ENCODE measurements at regions not wholly inside any gene's neighbourhood (a gene's known extent, or its start where the extent isn't known, plus 50 kb on each side); places are given as distances from the start of the nearest gene placed in this dataset.

DNA sequence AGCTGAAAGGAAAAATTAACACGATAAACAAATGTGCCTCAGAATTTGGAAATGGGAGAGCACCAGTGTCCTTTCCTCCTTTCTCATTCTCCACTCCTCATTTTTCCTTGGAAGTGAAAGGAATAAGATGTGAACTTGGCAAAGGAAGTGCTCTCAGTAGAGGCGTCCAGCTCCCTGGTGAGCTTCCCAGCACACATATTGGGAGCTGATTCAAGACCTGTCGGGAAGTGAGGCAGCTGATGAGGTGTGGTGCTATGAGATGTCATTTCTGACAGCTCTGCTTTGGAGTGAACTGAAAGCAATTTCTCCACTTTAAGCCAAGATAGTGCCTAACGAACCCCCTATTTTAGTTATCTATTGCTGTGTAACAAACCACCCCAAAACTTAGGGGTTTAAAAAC, 238.5 kb upstream of the IRX3 start:
- Histone ChIP-seq H3K4me3 (ENCODE audit: low read depth, low read length) (no peak overlapping the region), H2AFZ (ENCODE audit: low read length, unreplicated experiment) (no peak overlapping the region), H3K27me3 (ENCODE audit: insufficient read depth, low read length) (no peaks in the 10 kb centered on the region), H3K4me1 (ENCODE audit: control insufficient read depth, insufficient read depth, low read length, unreplicated experiment) (no peaks in the 10 kb centered on the region), H3K79me2 (ENCODE audit: control insufficient read depth, insufficient read depth, low read length, unreplicated experiment) (no peaks in the 10 kb centered on the region), H3K36me3 (ENCODE audit: insufficient read depth, low read length) (no peaks in the 10 kb centered on the region), H3K27ac (ENCODE audit: low read depth, low read length) (no peak overlapping the region)

DNA sequence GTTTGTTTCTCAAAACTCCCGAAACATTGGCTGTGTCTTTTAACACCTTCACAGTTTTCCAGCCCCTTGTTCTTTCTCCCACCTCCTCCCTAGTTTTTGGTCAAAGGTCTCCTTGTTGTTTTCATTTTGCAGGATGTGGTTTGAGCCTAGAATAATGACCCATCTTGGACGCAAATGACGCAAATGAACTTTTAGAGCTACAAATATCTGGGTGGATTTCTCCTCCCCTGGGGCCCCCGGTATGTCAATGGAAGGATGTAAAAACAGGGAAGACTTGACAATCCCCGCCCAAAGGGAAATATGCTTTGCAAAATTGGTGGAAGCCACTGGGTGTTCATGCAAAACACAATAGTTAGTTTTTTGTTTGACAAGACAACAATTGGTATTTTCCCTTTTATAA, 236.0 kb upstream of the IRX3 start:
- H3K4me3 ChIP-seq (ENCODE audit: low read depth, low read length), result no peak overlapping the region
- no peaks in the 10 kb centered on the region for H3K36me3 ChIP-seq (ENCODE audit: insufficient read depth, low read length)
- no peaks in the 10 kb centered on the region for H3K79me2 ChIP-seq (ENCODE audit: control insufficient read depth, insufficient read depth, low read length, unreplicated experiment)
- no peak overlapping the region for H2AFZ ChIP-seq (ENCODE audit: low read length, unreplicated experiment)
- no peaks in the 10 kb centered on the region for H3K27me3 ChIP-seq (ENCODE audit: insufficient read depth, low read length)
- no peak overlapping the region for H3K27ac ChIP-seq (ENCODE audit: low read depth, low read length)
- no peaks in the 10 kb centered on the region for H3K4me1 ChIP-seq (ENCODE audit: control insufficient read depth, insufficient read depth, low read length, unreplicated experiment)

DNA sequence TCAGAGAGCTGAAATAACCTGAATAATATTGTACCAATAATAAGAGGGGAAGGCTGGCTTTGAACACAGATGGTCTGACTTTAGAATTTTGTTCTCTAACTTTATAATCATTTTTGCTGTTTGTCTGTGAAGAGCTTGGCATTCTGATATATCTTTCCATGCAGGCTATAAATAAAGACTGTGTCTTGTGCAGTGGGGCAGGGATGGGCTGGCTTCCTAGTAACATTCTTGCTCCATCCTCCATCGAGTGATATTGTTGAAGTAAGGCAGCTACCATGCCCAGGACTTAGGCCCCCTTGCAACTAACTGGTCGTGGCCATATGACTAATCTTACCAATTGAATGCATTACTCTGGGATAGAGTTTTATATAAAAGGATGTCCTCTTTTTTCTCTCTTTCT, 234.7 kb upstream of the IRX3 start:
- Histone ChIP-seq H3K27ac (ENCODE audit: low read depth, low read length) (no peak overlapping the region), H3K4me3 (ENCODE audit: low read depth, low read length) (no peak overlapping the region), H3K4me1 (ENCODE audit: control insufficient read depth, insufficient read depth, low read length, unreplicated experiment) (no peaks in the 10 kb centered on the region), H2AFZ (ENCODE audit: low read length, unreplicated experiment) (no peak overlapping the region), H3K79me2 (ENCODE audit: control insufficient read depth, insufficient read depth, low read length, unreplicated experiment) (no peaks in the 10 kb centered on the region), H3K27me3 (ENCODE audit: insufficient read depth, low read length) (no peaks in the 10 kb centered on the region), H3K36me3 (ENCODE audit: insufficient read depth, low read length) (no peaks in the 10 kb centered on the region)

DNA sequence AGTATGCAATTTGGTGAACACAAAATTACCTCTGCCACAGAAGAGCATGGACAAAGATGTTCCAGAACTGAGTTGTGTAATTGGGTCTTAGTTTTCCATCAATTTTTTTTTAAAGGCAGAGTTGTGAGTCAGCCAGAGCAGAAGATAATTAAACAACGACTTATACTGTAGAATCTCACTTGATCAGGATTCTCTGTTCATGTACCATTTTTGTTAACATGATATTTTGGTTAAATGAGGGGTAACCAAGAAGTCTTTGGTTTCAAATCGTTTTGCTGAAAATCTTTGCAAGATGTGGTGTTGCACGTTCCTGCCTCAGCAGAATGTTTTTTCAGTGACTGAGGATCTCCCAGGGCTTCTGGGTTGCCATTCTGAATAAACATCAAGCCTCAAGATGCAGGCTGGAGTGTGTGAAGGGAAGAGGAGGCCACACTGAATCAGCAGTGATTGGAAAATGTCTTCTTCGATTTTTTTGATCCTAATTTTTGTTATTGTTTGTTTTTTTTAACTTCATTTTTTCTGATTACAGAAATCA, 232.6 kb upstream of the IRX3 start:
- no peak overlapping the region for H2AFZ ChIP-seq (ENCODE audit: low read length, unreplicated experiment)
- H3K27ac ChIP-seq (ENCODE audit: low read depth, low read length), result no peak overlapping the region
- H3K4me1 ChIP-seq (ENCODE audit: control insufficient read depth, insufficient read depth, low read length, unreplicated experiment), result no peaks in the 10 kb centered on the region
- no peaks in the 10 kb centered on the region for H3K27me3 ChIP-seq (ENCODE audit: insufficient read depth, low read length)
- H3K4me3 ChIP-seq (ENCODE audit: low read depth, low read length), result no peak overlapping the region
- H3K79me2 ChIP-seq (ENCODE audit: control insufficient read depth, insufficient read depth, low read length, unreplicated experiment), result no peaks in the 10 kb centered on the region
- H3K36me3 ChIP-seq (ENCODE audit: insufficient read depth, low read length), result no peaks in the 10 kb centered on the region

DNA sequence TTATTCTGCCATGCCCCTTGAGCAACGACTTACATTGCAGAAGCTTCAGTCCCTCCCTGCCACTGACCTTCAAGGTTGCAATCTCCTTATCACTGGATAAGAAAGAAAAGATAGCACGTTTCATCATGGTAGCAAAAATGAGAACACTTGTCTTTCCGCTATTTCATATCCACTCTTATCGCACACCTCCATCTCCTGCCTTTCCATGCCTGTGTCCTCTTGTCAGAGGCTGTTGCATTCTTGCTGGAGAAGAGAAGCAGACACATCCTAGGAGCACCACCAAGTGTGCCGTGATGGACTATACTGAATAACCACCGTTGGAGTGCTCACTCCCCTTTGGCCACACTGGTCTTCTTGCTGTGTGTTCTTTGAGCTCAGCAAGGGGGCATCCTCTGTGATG, 230.6 kb upstream of the IRX3 start:
- Histone ChIP-seq H3K36me3 (ENCODE audit: insufficient read depth, low read length) (no peaks in the 10 kb centered on the region), H3K27me3 (ENCODE audit: insufficient read depth, low read length) (no peaks in the 10 kb centered on the region), H3K4me1 (ENCODE audit: control insufficient read depth, insufficient read depth, low read length, unreplicated experiment) (no peaks in the 10 kb centered on the region), H3K27ac (ENCODE audit: low read depth, low read length) (no peak overlapping the region), H3K4me3 (ENCODE audit: low read depth, low read length) (no peak overlapping the region), H2AFZ (ENCODE audit: low read length, unreplicated experiment) (no peak overlapping the region), H3K79me2 (ENCODE audit: control insufficient read depth, insufficient read depth, low read length, unreplicated experiment) (no peaks in the 10 kb centered on the region)

DNA sequence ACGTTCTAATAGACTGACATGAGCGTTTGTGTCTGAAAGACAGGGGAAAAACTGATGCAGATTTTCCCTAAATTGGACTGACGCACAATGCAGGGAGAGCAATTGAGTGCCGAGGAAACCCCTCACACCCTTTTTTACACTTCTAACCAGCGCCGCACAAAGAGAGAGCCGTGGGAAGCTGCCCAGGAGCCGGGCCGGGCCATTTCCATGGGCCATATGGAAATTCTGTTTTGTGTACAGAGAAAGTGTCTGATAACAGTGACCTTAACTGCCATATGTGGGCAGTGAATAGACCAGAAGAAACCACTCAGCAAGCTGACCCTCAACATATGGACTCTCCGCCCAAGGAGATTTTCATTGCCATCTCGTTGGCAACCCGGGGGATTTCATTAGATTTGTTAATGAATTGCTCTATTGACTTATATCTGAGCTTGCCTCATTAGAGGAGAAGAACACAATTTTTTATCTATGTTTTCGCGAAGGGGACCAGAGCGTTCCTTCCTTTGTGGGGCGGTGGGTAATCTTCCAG, 225.9 kb upstream of the IRX3 start:
- Histone ChIP-seq H3K4me3 (ENCODE audit: low read depth, low read length) (no peak overlapping the region), H3K4me1 (ENCODE audit: control insufficient read depth, insufficient read depth, low read length, unreplicated experiment) (peaks cover 12% of the 10 kb centered on the region), H2AFZ (ENCODE audit: low read length, unreplicated experiment) (no peak overlapping the region), H3K27me3 (ENCODE audit: insufficient read depth, low read length) (no peaks in the 10 kb centered on the region), H3K36me3 (ENCODE audit: insufficient read depth, low read length) (no peaks in the 10 kb centered on the region), H3K27ac (ENCODE audit: low read depth, low read length) (no peak overlapping the region), H3K79me2 (ENCODE audit: control insufficient read depth, insufficient read depth, low read length, unreplicated experiment) (no peaks in the 10 kb centered on the region)

DNA sequence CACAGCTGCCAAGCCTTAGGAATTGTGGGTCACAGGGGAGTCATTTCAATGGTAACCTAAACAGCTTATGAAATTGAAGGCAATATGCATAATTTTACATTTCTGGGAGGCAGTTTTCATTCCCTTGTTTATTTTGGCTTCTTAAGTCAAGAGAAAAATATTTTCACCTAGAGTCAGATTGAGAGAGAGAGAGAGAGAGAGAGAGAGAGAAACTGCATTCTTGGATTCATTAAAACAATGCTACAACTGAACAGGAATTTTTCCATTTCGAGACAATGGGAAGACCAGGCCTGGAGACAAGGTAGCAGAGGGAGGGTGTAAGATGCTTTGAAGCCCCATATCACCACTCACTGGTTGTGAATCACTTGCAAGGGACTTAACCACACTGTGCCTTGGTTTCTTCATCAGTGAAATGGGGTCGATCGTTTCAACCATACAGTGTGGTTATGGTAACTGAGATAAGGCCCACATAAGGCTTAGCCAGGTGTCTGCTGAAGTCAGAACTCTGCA, 224.7 kb upstream of the IRX3 start:
- Histone ChIP-seq H3K27me3 (ENCODE audit: insufficient read depth, low read length) (no peaks in the 10 kb centered on the region), H3K4me1 (ENCODE audit: control insufficient read depth, insufficient read depth, low read length, unreplicated experiment) (peaks cover 17% of the 10 kb centered on the region), H3K79me2 (ENCODE audit: control insufficient read depth, insufficient read depth, low read length, unreplicated experiment) (no peaks in the 10 kb centered on the region), H3K36me3 (ENCODE audit: insufficient read depth, low read length) (no peaks in the 10 kb centered on the region), H2AFZ (ENCODE audit: low read length, unreplicated experiment) (no peak overlapping the region), H3K27ac (ENCODE audit: low read depth, low read length) (0 out of 2 replicates have a peak overlapping the region, but pooled peaks have one; percentile 9), H3K4me3 (ENCODE audit: low read depth, low read length) (no peak overlapping the region)

DNA sequence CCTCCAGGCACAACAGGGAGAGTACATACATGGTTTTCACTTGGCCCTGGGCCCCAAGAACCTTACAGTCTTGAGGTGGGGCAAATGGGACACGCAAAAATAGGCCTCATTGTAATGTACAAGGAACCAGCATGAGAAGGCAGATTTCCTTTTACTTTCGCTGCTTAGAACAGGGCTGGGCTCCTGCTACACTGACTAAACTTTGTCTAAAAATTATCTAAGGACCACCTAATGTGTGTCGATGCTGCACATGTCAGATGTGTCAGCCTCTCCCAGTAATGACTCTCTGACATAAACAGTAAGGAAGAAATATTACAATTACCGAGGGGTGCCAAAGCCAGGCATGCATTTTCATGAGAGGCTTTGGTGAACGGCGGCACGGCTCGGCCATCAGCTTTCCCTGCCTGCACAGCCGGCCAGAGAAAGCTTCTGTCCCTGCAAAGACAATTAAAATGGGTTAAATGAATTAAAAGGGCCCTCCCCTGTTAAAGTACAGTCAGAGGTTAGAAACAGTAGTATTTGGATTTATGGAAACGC, 224.2 kb upstream of the IRX3 start:
- Histone ChIP-seq H3K79me2 (ENCODE audit: control insufficient read depth, insufficient read depth, low read length, unreplicated experiment) (no peaks in the 10 kb centered on the region), H3K4me3 (ENCODE audit: low read depth, low read length) (no peak overlapping the region), H3K36me3 (ENCODE audit: insufficient read depth, low read length) (no peaks in the 10 kb centered on the region), H2AFZ (ENCODE audit: low read length, unreplicated experiment) (no peak overlapping the region), H3K27me3 (ENCODE audit: insufficient read depth, low read length) (no peaks in the 10 kb centered on the region), H3K27ac (ENCODE audit: low read depth, low read length) (0 out of 2 replicates have a peak overlapping the region, but pooled peaks have one; percentile 9), H3K4me1 (ENCODE audit: control insufficient read depth, insufficient read depth, low read length, unreplicated experiment) (peaks cover 17% of the 10 kb centered on the region)

DNA sequence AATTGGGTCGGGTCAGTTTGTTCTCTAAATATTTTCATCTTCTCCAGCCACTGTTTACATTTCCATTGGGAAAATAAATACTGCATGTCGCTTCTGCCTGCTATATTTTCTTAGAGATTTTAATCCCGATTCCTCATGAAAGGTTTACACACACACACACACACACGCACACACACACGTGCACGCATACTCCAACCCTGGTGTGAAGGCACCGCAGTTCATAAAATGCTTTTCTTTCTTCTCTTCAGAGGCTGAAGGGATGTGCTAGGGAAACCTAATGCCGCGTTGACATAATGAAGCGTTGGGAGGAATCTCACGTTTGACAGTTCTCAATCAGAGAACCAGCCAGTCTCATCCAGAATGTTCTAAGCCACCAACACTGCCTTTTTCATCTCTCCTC, 222.9 kb upstream of the IRX3 start:
- no peak overlapping the region for H3K4me3 ChIP-seq (ENCODE audit: low read depth, low read length)
- no peak overlapping the region for H3K27ac ChIP-seq (ENCODE audit: low read depth, low read length)
- no peaks in the 10 kb centered on the region for H3K36me3 ChIP-seq (ENCODE audit: insufficient read depth, low read length)
- peaks cover 17% of the 10 kb centered on the region for H3K4me1 ChIP-seq (ENCODE audit: control insufficient read depth, insufficient read depth, low read length, unreplicated experiment)
- no peak overlapping the region for H2AFZ ChIP-seq (ENCODE audit: low read length, unreplicated experiment)
- no peaks in the 10 kb centered on the region for H3K79me2 ChIP-seq (ENCODE audit: control insufficient read depth, insufficient read depth, low read length, unreplicated experiment)
- H3K27me3 ChIP-seq (ENCODE audit: insufficient read depth, low read length), result no peaks in the 10 kb centered on the region

DNA sequence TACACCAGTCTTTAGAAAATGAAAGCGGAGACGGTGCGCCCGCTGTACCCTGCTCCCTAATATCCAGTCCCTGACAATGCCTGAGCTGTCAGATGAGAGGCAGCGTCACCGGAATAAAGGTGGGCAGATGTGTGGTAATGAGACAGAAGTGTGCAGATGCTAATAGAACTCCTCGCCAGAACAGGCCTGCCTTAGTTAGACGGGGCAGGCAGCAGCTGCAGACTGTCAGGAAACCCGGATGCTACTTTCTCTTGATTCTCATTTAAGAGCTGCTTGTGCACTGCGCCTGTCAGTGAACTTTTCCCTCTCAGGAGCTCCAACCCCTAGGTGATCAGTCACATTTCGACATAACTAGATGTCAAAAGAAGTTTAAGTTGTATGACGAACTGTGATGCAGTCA, 221.8 kb upstream of the IRX3 start:
- peaks cover 17% of the 10 kb centered on the region for H3K4me1 ChIP-seq (ENCODE audit: control insufficient read depth, insufficient read depth, low read length, unreplicated experiment)

DNA sequence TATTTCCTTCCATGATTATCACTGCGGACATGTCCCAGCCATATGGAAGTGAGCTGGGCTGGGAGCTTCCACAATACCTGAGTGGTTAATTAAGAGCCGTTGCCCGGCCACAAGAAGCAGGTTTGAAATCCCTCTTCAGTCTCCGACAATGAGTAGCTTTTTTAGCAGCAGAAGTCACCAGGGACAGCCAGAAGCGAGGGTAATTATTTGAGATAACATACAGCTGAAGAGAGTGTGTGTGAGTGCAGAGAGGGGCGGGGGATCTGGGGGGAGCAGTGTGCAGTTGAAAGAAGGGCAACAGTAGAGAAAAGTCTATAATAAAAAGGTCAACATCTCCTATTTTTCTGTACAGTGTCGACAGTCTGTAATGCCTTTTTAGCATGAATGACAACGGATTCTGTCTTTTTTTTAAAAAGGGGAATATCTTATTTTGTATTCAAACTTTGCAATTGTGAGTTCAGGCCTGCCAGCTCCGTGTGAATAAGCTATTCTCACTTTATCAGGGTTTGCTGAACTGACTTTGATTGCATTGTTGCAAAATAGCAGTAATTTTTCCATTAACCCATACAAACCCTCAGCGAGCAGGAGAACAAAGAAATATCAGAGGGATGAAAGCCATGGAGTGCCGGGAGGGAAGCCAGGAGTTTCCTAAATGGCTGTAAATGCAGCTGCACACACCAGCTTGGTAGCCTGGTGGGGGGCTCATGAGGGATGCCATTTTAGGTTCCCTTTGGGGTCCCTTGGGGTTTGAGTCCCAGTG, 220.3 kb upstream of the IRX3 start:
- Histone ChIP-seq H3K27me3 (ENCODE audit: insufficient read depth, low read length) (no peaks in the 10 kb centered on the region), H3K79me2 (ENCODE audit: control insufficient read depth, insufficient read depth, low read length, unreplicated experiment) (no peaks in the 10 kb centered on the region), H3K27ac (ENCODE audit: low read depth, low read length) (no peak overlapping the region), H3K4me1 (ENCODE audit: control insufficient read depth, insufficient read depth, low read length, unreplicated experiment) (peaks cover 17% of the 10 kb centered on the region), H3K36me3 (ENCODE audit: insufficient read depth, low read length) (no peaks in the 10 kb centered on the region), H3K4me3 (ENCODE audit: low read depth, low read length) (no peak overlapping the region), H2AFZ (ENCODE audit: low read length, unreplicated experiment) (peak overlapping the region; percentile 43)

More for the DNA sequence above, 221.8 kb upstream of the IRX3 start:
- no peak overlapping the region for H3K27ac ChIP-seq (ENCODE audit: low read depth, low read length)
- no peak overlapping the region for H3K4me3 ChIP-seq (ENCODE audit: low read depth, low read length)
- no peaks in the 10 kb centered on the region for H3K36me3 ChIP-seq (ENCODE audit: insufficient read depth, low read length)
- no peaks in the 10 kb centered on the region for H3K27me3 ChIP-seq (ENCODE audit: insufficient read depth, low read length)
- no peaks in the 10 kb centered on the region for H3K79me2 ChIP-seq (ENCODE audit: control insufficient read depth, insufficient read depth, low read length, unreplicated experiment)
- no peak overlapping the region for H2AFZ ChIP-seq (ENCODE audit: low read length, unreplicated experiment)
